ENCODE measurements at regions not wholly inside any gene's neighbourhood (a gene's known extent, or its start where the extent isn't known, plus 50 kb on each side); places are given as distances from the start of the nearest gene placed in this dataset.

GRCh38 chr7:157471259-157472125 lies 134.7 kb downstream of the DNAJB6 start:
- TF ChIP-seq NFIC (IDR thresholded peaks at IDR 0.05; ENCODE audit: borderline replicate concordance) (no peak), SMC3 (IDR thresholded peaks at IDR 0.05; ENCODE audit: low read depth, low read length) (no peak), TAF1 (IDR thresholded peaks at IDR 0.05; ENCODE audit: borderline replicate concordance, low read depth, low read length) (no peak), EZH2phosphoT487 (IDR thresholded peaks at IDR 0.05; ENCODE audit: borderline replicate concordance, low read depth) (no peak), EP300 (IDR thresholded peaks at IDR 0.05; ENCODE audit: borderline replicate concordance in 1 of 2, low read depth in 1 of 2, low read length in 1 of 2) (no peak), MXI1 (IDR thresholded peaks at IDR 0.05; ENCODE audit: low read depth, low read length) (no peak), GABPA (IDR thresholded peaks at IDR 0.05; ENCODE audit: low read depth) (no peak), JUND (IDR thresholded peaks at IDR 0.05) (no peak), RFX5 (IDR thresholded peaks at IDR 0.05; ENCODE audit: low read length) (no peak), POLR2AphosphoS5 (IDR thresholded peaks at IDR 0.05; ENCODE audit: low read depth, low read length) (no peak)
- TF ChIP-seq, protein P1, sequence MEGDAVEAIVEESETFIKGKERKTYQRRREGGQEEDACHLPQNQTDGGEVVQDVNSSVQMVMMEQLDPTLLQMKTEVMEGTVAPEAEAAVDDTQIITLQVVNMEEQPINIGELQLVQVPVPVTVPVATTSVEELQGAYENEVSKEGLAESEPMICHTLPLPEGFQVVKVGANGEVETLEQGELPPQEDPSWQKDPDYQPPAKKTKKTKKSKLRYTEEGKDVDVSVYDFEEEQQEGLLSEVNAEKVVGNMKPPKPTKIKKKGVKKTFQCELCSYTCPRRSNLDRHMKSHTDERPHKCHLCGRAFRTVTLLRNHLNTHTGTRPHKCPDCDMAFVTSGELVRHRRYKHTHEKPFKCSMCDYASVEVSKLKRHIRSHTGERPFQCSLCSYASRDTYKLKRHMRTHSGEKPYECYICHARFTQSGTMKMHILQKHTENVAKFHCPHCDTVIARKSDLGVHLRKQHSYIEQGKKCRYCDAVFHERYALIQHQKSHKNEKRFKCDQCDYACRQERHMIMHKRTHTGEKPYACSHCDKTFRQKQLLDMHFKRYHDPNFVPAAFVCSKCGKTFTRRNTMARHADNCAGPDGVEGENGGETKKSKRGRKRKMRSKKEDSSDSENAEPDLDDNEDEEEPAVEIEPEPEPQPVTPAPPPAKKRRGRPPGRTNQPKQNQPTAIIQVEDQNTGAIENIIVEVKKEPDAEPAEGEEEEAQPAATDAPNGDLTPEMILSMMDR (IDR thresholded peaks at IDR 0.05) = no peak
- TF ChIP-seq, protein P2, sequence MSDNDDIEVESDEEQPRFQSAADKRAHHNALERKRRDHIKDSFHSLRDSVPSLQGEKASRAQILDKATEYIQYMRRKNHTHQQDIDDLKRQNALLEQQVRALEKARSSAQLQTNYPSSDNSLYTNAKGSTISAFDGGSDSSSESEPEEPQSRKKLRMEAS (IDR thresholded peaks at IDR 0.05; ENCODE audit: low read depth) = no peak

Data from SK-N-SH (cell line).